Pons (tissue), 1 donor: ENCODE measurements at regions not wholly inside any gene's neighbourhood (a gene's known extent, or its start where the extent isn't known, plus 50 kb on each side); places are given as distances from the start of the nearest gene placed in this dataset.

Source experiments
- DNase-seq: peaks from one replicate; pipeline ENCODE4 v3.0.0-alpha.2; 2016; ENCODE audit warnings: low spot score

GRCh38 chr9:86695910-86696424 is 251.3 kb downstream of the GAS1 start:
- no peak for DNase-seq

GRCh38 chr9:86690034-86690433 is 257.3 kb downstream of the GAS1 start:
- DNase-seq = no peak

GRCh38 chr9:86687788-86688187 is 259.5 kb downstream of the GAS1 start:
- DNase-seq = no peak

GRCh38 chr9:86685556-86685955 is 261.8 kb downstream of the GAS1 start:
- no peak for DNase-seq

- no peak for DNase-seq
Observed at GRCh38 chr9:86684148-86684547, 263.2 kb downstream of the GAS1 start.

GRCh38 chr9:86682240-86682639 is 265.1 kb downstream of the GAS1 start:
- DNase-seq = no peak

- no peak for DNase-seq
Observed at GRCh38 chr9:86679909-86680308, 267.4 kb downstream of the GAS1 start.

GRCh38 chr9:86676396-86676795 is 270.9 kb downstream of the GAS1 start:
- DNase-seq = no peak

- no peak for DNase-seq
Observed at GRCh38 chr9:86675805-86676204, 271.5 kb downstream of the GAS1 start.

- DNase-seq = no peak
Observed at GRCh38 chr9:86674487-86674886, 272.8 kb downstream of the GAS1 start.

GRCh38 chr9:86672966-86673365 is 274.3 kb downstream of the GAS1 start:
- DNase-seq = no peak

- DNase-seq = no peak
Observed at GRCh38 chr9:86672301-86672700, 275.0 kb downstream of the GAS1 start.

- DNase-seq = no peak
Observed at GRCh38 chr9:86671018-86671417, 276.3 kb downstream of the GAS1 start.

- no peak for DNase-seq
Observed at GRCh38 chr9:86670536-86670935, 276.8 kb downstream of the GAS1 start.

- no peak for DNase-seq
Observed at GRCh38 chr9:86670076-86670475, 277.2 kb downstream of the GAS1 start.

GRCh38 chr9:86669422-86669821 is 277.9 kb downstream of the GAS1 start:
- no peak for DNase-seq

- DNase-seq = no peak
Observed at GRCh38 chr9:86668488-86668887, 278.8 kb downstream of the GAS1 start.

GRCh38 chr9:86667307-86667706 is 280.0 kb downstream of the GAS1 start:
- no peak for DNase-seq

- no peak for DNase-seq
Observed at GRCh38 chr9:86665416-86665815, 281.9 kb downstream of the GAS1 start.

GRCh38 chr9:86664603-86665002 is 282.7 kb downstream of the GAS1 start:
- DNase-seq = no peak

- DNase-seq = no peak
Observed at GRCh38 chr9:86663905-86664304, 283.4 kb downstream of the GAS1 start.

- no peak for DNase-seq
Observed at GRCh38 chr9:86662890-86663468, 284.3 kb downstream of the GAS1 start.

GRCh38 chr9:86660146-86660943 is 287.0 kb downstream of the GAS1 start:
- no peak for DNase-seq
